Peyer's patch (tissue), 4 donors: ENCODE measurements at regions not wholly inside any gene's neighbourhood (a gene's known extent, or its start where the extent isn't known, plus 50 kb on each side); places are given as distances from the start of the nearest gene placed in this dataset.

ENCODE experiments used
- POLR2A ChIP-seq, 2 donors: fragments of 450-650 bp; IDR thresholded peaks; one replicate each; pipeline ENCODE4 v1.5.1; 2017; ENCODE audit warnings: antibody characterized with exemption in 2 of 2, mild to moderate bottlenecking in 2 of 2, moderate library complexity in 2 of 2
- TF ChIP-seq, protein P1 (sequence below), 6 experiments: fragments of 450-650 bp in 4 of 6; fragments of 200-600 bp in 2 of 6; sonication (generic) in 1 of 6; IDR thresholded peaks; one replicate each; pipeline ENCODE4 v1.5.1; 2017 to 2019; ENCODE audit warnings: antibody characterized with exemption in 6 of 6, mild to moderate bottlenecking in 3 of 6, moderate library complexity in 1 of 6

GRCh38 chr11:134623711-134624110, 211.7 kb upstream of the B3GAT1 start:
- TF ChIP-seq, protein P1, sequence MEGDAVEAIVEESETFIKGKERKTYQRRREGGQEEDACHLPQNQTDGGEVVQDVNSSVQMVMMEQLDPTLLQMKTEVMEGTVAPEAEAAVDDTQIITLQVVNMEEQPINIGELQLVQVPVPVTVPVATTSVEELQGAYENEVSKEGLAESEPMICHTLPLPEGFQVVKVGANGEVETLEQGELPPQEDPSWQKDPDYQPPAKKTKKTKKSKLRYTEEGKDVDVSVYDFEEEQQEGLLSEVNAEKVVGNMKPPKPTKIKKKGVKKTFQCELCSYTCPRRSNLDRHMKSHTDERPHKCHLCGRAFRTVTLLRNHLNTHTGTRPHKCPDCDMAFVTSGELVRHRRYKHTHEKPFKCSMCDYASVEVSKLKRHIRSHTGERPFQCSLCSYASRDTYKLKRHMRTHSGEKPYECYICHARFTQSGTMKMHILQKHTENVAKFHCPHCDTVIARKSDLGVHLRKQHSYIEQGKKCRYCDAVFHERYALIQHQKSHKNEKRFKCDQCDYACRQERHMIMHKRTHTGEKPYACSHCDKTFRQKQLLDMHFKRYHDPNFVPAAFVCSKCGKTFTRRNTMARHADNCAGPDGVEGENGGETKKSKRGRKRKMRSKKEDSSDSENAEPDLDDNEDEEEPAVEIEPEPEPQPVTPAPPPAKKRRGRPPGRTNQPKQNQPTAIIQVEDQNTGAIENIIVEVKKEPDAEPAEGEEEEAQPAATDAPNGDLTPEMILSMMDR (IDR thresholded peaks at IDR 0.05) = no peak
- TF ChIP-seq POLR2A (IDR thresholded peaks at IDR 0.05) = no peak
